Mesothelial cell of epicardium (in vitro differentiated cells): ENCODE measurements at regions not wholly inside any gene's neighbourhood (a gene's known extent, or its start where the extent isn't known, plus 50 kb on each side); places are given as distances from the start of the nearest gene placed in this dataset.

Experiments
- DNase-seq, 2 experiments: peaks; one replicate each; pipeline ENCODE4 v3.0.0; 2021; ENCODE audit warnings: low spot score in 2 of 2; ENCODE audit not compliant: unreplicated experiment in 2 of 2
- H3K27ac Mint-ChIP-seq: 2 replicates; pipeline ENCODE4 v1.8.0; 2021; ENCODE audit warnings: mixed read lengths
- H3K27me3 Mint-ChIP-seq: 2 replicates; pipeline ENCODE4 v1.8.0; 2021; ENCODE audit warnings: low read depth, mixed read lengths
- H3K36me3 Mint-ChIP-seq: 2 replicates; pipeline ENCODE4 v1.8.0; 2021; ENCODE audit warnings: mixed read lengths
- H3K4me1 Mint-ChIP-seq: 2 replicates; pipeline ENCODE4 v1.8.0; 2021; ENCODE audit warnings: mixed read lengths
- H3K4me3 Mint-ChIP-seq: 2 replicates; pipeline ENCODE4 v1.8.0; 2021; ENCODE audit warnings: mild to moderate bottlenecking, moderate library complexity, mixed read lengths
- H3K9me3 Mint-ChIP-seq: 2 replicates; pipeline ENCODE4 v1.8.0; 2021; ENCODE audit warnings: mixed read lengths
- TF ChIP-seq, protein P1 (sequence below): fragments of 200-600 bp; sonication (generic); IDR thresholded peaks from one replicate; pipeline ENCODE4 v1.5.0; 2021; ENCODE audit warnings: antibody characterized with exemption; ENCODE audit not compliant: unreplicated experiment

DNA sequence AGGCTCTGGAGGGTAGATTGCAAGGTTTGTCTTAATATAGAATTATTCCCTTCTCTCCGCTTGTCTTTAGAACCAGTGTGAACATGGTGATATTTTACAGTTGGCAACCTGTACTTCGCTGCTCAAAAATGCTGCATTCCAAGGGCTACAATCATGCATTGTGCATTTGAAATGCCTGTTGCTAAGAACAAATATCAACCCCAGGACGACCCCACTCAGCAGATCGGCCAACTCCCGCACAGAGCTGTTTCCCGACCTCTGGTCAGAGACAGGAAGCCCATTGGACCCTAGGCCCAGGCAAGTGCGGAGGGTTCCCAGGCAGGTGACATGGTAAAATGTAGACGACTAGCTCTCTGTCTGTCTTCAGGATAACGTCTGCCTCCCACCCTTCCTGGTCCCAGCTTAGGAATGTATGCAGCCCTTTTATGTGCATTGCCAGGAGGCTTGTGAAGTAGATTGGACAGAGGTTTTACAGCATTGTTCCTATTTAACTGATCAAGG, 263.5 kb downstream of the FOXO1 start:
- no peak for DNase-seq
- Mint-ChIP-seq H3K27ac (peak overlapping the region; percentile 95), H3K4me1 (peaks cover 40% of the 10 kb centered on the region), H3K4me3 (no peak overlapping the region), H3K36me3 (no peaks in the 10 kb centered on the region), H3K27me3 (no peaks in the 10 kb centered on the region), H3K9me3 (no peaks in the 10 kb centered on the region)
- TF ChIP-seq, protein P1, sequence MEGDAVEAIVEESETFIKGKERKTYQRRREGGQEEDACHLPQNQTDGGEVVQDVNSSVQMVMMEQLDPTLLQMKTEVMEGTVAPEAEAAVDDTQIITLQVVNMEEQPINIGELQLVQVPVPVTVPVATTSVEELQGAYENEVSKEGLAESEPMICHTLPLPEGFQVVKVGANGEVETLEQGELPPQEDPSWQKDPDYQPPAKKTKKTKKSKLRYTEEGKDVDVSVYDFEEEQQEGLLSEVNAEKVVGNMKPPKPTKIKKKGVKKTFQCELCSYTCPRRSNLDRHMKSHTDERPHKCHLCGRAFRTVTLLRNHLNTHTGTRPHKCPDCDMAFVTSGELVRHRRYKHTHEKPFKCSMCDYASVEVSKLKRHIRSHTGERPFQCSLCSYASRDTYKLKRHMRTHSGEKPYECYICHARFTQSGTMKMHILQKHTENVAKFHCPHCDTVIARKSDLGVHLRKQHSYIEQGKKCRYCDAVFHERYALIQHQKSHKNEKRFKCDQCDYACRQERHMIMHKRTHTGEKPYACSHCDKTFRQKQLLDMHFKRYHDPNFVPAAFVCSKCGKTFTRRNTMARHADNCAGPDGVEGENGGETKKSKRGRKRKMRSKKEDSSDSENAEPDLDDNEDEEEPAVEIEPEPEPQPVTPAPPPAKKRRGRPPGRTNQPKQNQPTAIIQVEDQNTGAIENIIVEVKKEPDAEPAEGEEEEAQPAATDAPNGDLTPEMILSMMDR = no peak

DNA sequence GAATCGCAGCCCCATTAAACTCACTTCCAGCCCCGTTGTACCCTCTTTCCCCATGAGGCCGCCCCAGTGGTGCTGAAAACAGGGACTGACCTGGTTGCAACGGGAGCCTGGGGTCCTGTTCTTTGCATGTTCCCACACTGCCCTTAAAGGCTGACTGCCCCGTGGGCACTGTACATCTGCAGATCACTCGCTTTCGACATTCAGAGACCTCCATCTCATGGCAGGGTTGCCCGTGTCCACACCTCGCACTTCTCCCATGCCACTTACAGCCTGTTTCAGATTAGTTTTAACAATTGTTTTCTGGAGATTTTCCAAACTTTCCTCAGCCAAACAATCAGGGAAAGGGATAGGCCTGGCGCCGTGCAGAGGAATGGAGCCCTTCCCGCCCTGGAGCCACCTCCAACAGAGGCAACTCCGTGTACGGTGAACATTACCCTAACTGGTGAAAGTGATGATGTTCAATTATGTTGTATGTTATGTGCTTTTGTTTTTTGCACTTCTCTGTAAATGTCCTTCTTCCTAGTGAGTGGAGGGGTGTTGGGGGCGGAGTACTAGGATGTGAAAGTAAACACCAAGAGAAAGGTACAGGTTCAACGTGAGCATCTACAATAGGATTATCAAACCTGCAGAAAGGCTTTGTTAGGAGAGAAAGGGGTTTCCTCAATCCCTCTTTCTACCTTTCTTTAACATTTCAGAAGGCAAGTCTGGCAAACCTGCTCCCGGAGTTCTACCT, 262.8 kb downstream of the FOXO1 start:
- TF ChIP-seq, protein P1 = no peak
- H3K4me1 Mint-ChIP-seq = peaks cover 40% of the 10 kb centered on the region
- H3K4me3 Mint-ChIP-seq = no peak overlapping the region

DNA sequence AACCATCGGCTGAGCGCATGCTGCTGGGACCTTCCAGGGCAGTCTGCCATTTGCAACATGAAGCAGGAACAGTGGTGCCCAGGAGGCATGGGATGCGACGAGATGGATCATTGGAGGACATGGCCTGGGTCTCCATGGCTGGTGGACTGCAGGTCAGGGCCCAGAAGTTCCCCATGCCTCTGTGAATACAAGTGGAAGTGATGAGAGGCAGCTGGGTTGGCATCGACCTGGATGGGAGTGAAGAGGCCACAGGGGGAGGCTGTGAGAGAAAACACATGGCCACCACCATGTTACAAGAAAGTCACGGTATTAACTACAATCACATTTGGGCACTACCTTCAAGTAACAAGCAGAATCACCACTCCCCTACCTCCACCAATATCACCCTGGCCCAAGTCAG, 262.0 kb downstream of the FOXO1 start:
- H3K9me3 Mint-ChIP-seq = no peaks in the 10 kb centered on the region
- H3K27me3 Mint-ChIP-seq = no peaks in the 10 kb centered on the region
- no peaks in the 10 kb centered on the region for H3K36me3 Mint-ChIP-seq
- DNase-seq = no peak
- peaks cover 46% of the 10 kb centered on the region for H3K4me1 Mint-ChIP-seq
- TF ChIP-seq, protein P1 = no peak
- H3K27ac Mint-ChIP-seq = no peak overlapping the region
- no peak overlapping the region for H3K4me3 Mint-ChIP-seq

More for the DNA sequence above, 262.8 kb downstream of the FOXO1 start:
- Mint-ChIP-seq H3K9me3 (no peaks in the 10 kb centered on the region), H3K27me3 (no peaks in the 10 kb centered on the region), H3K27ac (peak overlapping the region; percentile 95), H3K36me3 (no peaks in the 10 kb centered on the region)
- DNase-seq = no peak

DNA sequence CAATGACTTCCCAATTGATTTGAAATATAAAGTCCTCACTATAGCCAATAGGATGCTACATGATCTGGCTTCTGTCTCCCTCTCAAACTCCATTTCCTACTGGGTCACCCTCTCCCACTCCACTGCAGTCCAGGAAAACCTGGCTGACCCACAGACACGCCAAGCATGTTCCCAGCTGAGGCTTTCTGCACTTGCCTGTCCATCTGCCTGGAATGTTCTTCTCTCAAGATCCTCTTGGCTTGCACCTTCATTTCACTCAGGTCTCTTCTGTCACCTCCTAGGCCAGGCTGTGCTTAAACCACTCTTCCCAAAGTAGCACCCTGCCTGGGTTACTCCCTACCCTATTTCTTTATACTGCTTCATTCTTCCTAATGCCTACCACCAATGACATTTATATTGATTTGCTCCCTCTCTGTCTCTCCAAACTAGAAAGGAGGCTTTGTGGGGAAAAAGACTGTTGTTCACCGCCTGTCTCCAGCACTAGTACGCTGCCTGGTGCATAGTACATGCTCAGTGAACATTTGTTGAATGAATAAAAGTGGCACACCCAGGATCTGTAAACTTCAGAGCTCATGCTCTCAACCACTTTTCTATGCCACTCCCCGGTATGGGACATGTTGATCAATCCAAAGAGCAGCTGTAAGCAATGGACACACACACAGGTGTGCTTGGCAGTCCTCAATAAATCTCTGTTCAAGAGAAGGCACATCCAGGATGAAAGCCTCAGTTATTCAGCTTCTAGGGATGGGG, 261.3 kb downstream of the FOXO1 start:
- no peaks in the 10 kb centered on the region for H3K36me3 Mint-ChIP-seq
- H3K27me3 Mint-ChIP-seq = no peaks in the 10 kb centered on the region
- H3K4me1 Mint-ChIP-seq = peaks cover 50% of the 10 kb centered on the region
- H3K27ac Mint-ChIP-seq = no peak overlapping the region
- peaks cover under 1% of the 10 kb centered on the region for H3K9me3 Mint-ChIP-seq
- DNase-seq = no peak
- TF ChIP-seq, protein P1 = no peak
- H3K4me3 Mint-ChIP-seq = no peak overlapping the region

DNA sequence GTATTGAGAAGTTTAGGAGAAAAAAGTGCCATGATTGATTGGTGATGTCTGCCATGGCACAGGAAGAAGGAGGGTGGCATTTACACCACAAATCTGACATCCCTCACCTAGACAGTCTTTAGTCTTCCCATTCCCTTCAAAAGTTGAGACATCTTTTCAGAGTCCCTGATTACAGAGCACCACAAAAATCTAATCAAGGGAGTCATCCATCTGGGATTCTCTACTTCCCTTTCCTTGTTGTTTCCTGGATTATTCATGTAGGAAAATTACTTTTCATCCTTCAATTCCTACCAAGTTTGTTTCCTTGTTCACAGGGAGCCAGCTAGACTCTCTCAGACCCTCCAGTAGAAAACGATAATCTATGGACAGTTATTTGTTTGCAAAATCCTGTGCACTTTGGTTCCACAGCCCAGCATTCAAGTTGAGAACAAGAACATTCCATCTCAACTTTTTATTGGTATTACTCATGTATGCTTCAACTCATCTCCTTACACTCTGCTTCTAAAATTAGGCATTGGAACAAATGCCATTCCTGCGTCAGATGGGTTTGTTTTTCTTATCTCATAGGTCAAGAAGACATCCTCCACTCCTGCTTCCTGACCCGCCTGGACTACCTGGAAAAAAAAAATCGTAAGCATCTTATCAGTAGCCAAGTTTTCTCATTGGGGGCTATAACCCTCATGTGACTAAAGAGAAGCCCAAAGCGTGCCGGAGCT, 259.9 kb downstream of the FOXO1 start:
- Mint-ChIP-seq H3K27ac (no peak overlapping the region), H3K4me1 (peaks cover 42% of the 10 kb centered on the region), H3K4me3 (no peak overlapping the region), H3K9me3 (peaks cover 13% of the 10 kb centered on the region), H3K36me3 (peaks cover 4% of the 10 kb centered on the region), H3K27me3 (no peaks in the 10 kb centered on the region)
- TF ChIP-seq, protein P1 = no peak
- no peak for DNase-seq
